ENCODE measurements at regions not wholly inside any gene's neighbourhood (a gene's known extent, or its start where the extent isn't known, plus 50 kb on each side); places are given as distances from the start of the nearest gene placed in this dataset.
"Not testable (repeated sequence)": the region's sequence is repeated elsewhere in the genome, so short reads cannot be mapped to it uniquely, and the experiment has no call there.

GRCh38 chr12:115898670-115899069 lies 378.8 kb downstream of the MED13L start:
- no peak for DNase-seq

- DNase-seq, result no peak
Measured at GRCh38 chr12:115897729-115898128, 379.8 kb downstream of the MED13L start.

- DNase-seq, result no peak
Measured at GRCh38 chr12:115895247-115895646, 382.2 kb downstream of the MED13L start.

GRCh38 chr12:115891556-115892164 lies 385.8 kb downstream of the MED13L start:
- peak; percentile 78 for DNase-seq

- DNase-seq, result peak; percentile 87
Measured at GRCh38 chr12:115886666-115887065, 390.8 kb downstream of the MED13L start.

- DNase-seq, result peak; percentile 100
Measured at GRCh38 chr12:115885040-115885690, 392.3 kb downstream of the MED13L start.

- DNase-seq, result no peak
Measured at GRCh38 chr12:115882936-115883335, 394.6 kb downstream of the MED13L start.

GRCh38 chr12:115880238-115880637 lies 397.3 kb downstream of the MED13L start:
- DNase-seq, result no peak

- DNase-seq, result no peak
Measured at GRCh38 chr12:115879354-115879753, 398.1 kb downstream of the MED13L start.

- DNase-seq, result peak; percentile 68
Measured at GRCh38 chr12:115873451-115874082, 403.9 kb downstream of the MED13L start.

GRCh38 chr12:115872919-115873357 lies 404.6 kb downstream of the MED13L start:
- DNase-seq, result peak; percentile 95

GRCh38 chr12:115872212-115872611 lies 405.3 kb downstream of the MED13L start:
- no peak for DNase-seq

GRCh38 chr12:115871714-115872113 lies 405.8 kb downstream of the MED13L start:
- DNase-seq, result peak; percentile 92

GRCh38 chr12:115870510-115870909 lies 407.0 kb downstream of the MED13L start:
- peak; percentile 63 for DNase-seq

- peak; percentile 63 for DNase-seq
Measured at GRCh38 chr12:115870021-115870420, 407.5 kb downstream of the MED13L start.

GRCh38 chr12:115869604-115870003 lies 407.9 kb downstream of the MED13L start:
- no peak for DNase-seq

GRCh38 chr12:115868624-115869023 lies 408.9 kb downstream of the MED13L start:
- no peak for DNase-seq

- DNase-seq, result no peak
Measured at GRCh38 chr12:115867854-115868253, 409.6 kb downstream of the MED13L start.

- DNase-seq, result peak; percentile 78
Measured at GRCh38 chr12:115866909-115867525, 410.5 kb downstream of the MED13L start.

- DNase-seq, result not testable (repeated sequence)
Measured at GRCh38 chr12:115866281-115866680, 411.2 kb downstream of the MED13L start.

- peak; percentile 38 for DNase-seq
Measured at GRCh38 chr12:115864396-115864795, 413.1 kb downstream of the MED13L start.

GRCh38 chr12:115860619-115861018 lies 416.9 kb downstream of the MED13L start:
- no peak for DNase-seq

GRCh38 chr12:115859231-115859630 lies 418.3 kb downstream of the MED13L start:
- no peak for DNase-seq

- DNase-seq, result no peak
Measured at GRCh38 chr12:115857923-115858322, 419.6 kb downstream of the MED13L start.
